ENCODE measurements at regions not wholly inside any gene's neighbourhood (a gene's known extent, or its start where the extent isn't known, plus 50 kb on each side); places are given as distances from the start of the nearest gene placed in this dataset.

- no peak overlapping the region for H3K27ac ChIP-seq (ENCODE audit: insufficient read depth, low read length, poor library complexity, severe bottlenecking)
- no peak for DNase-seq
- H3K9me3 ChIP-seq (ENCODE audit: control insufficient read depth, low read length) = peaks cover 3% of the 10 kb centered on the region
Measured at GRCh38 chr10:130396044-130396443, 259.9 kb downstream of the GLRX3 start.

GRCh38 chr10:130398090-130398994, 262.2 kb downstream of the GLRX3 start:
- Histone ChIP-seq H3K36me3 (ENCODE audit: control insufficient read depth, insufficient read depth, low read length) (no peaks in the 10 kb centered on the region), H3K27me3 (replicated peaks; ENCODE audit: control insufficient read depth, insufficient read depth, low read length, poor library complexity, severe bottlenecking) (no peaks in the 10 kb centered on the region), H3K9me3 (ENCODE audit: control insufficient read depth, low read length) (peaks cover 3% of the 10 kb centered on the region), H3K4me1 (ENCODE audit: control insufficient read depth, insufficient read depth, low read length, poor library complexity, severe bottlenecking) (no peaks in the 10 kb centered on the region), H3K4me3 (ENCODE audit: insufficient read depth, low read depth, low read length, poor library complexity, severe bottlenecking) (no peak overlapping the region), H3K27ac (ENCODE audit: insufficient read depth, low read length, poor library complexity, severe bottlenecking) (no peak overlapping the region)
- DNase-seq = no peak

More at GRCh38 chr10:130396044-130396443, 259.9 kb downstream of the GLRX3 start:
- H3K4me3 ChIP-seq (ENCODE audit: insufficient read depth, low read depth, low read length, poor library complexity, severe bottlenecking) = no peak overlapping the region
- H3K27me3 ChIP-seq (replicated peaks; ENCODE audit: control insufficient read depth, insufficient read depth, low read length, poor library complexity, severe bottlenecking) = no peaks in the 10 kb centered on the region
- no peaks in the 10 kb centered on the region for H3K4me1 ChIP-seq (ENCODE audit: control insufficient read depth, insufficient read depth, low read length, poor library complexity, severe bottlenecking)
- no peaks in the 10 kb centered on the region for H3K36me3 ChIP-seq (ENCODE audit: control insufficient read depth, insufficient read depth, low read length)

- no peak for DNase-seq
- Histone ChIP-seq H3K4me3 (ENCODE audit: insufficient read depth, low read depth, low read length, poor library complexity, severe bottlenecking) (no peak overlapping the region), H3K27me3 (replicated peaks; ENCODE audit: control insufficient read depth, insufficient read depth, low read length, poor library complexity, severe bottlenecking) (no peaks in the 10 kb centered on the region), H3K27ac (ENCODE audit: insufficient read depth, low read length, poor library complexity, severe bottlenecking) (no peak overlapping the region), H3K9me3 (ENCODE audit: control insufficient read depth, low read length) (peaks cover 3% of the 10 kb centered on the region), H3K36me3 (ENCODE audit: control insufficient read depth, insufficient read depth, low read length) (no peaks in the 10 kb centered on the region), H3K4me1 (ENCODE audit: control insufficient read depth, insufficient read depth, low read length, poor library complexity, severe bottlenecking) (no peaks in the 10 kb centered on the region)
Measured at GRCh38 chr10:130399425-130399950, 263.3 kb downstream of the GLRX3 start.

GRCh38 chr10:130400890-130401289, 264.7 kb downstream of the GLRX3 start:
- H3K27ac ChIP-seq (ENCODE audit: insufficient read depth, low read length, poor library complexity, severe bottlenecking) = no peak overlapping the region

GRCh38 chr10:130401860-130402765, 265.9 kb downstream of the GLRX3 start:
- no peak overlapping the region for H3K4me3 ChIP-seq (ENCODE audit: insufficient read depth, low read depth, low read length, poor library complexity, severe bottlenecking)
- H3K9me3 ChIP-seq (ENCODE audit: control insufficient read depth, low read length) = no peaks in the 10 kb centered on the region
- no peaks in the 10 kb centered on the region for H3K36me3 ChIP-seq (ENCODE audit: control insufficient read depth, insufficient read depth, low read length)
- H3K27ac ChIP-seq (ENCODE audit: insufficient read depth, low read length, poor library complexity, severe bottlenecking) = no peak overlapping the region
- DNase-seq = no peak
- H3K4me1 ChIP-seq (ENCODE audit: control insufficient read depth, insufficient read depth, low read length, poor library complexity, severe bottlenecking) = no peaks in the 10 kb centered on the region
- H3K27me3 ChIP-seq (replicated peaks; ENCODE audit: control insufficient read depth, insufficient read depth, low read length, poor library complexity, severe bottlenecking) = no peaks in the 10 kb centered on the region

More at GRCh38 chr10:130400890-130401289, 264.7 kb downstream of the GLRX3 start:
- no peaks in the 10 kb centered on the region for H3K27me3 ChIP-seq (replicated peaks; ENCODE audit: control insufficient read depth, insufficient read depth, low read length, poor library complexity, severe bottlenecking)
- no peaks in the 10 kb centered on the region for H3K4me1 ChIP-seq (ENCODE audit: control insufficient read depth, insufficient read depth, low read length, poor library complexity, severe bottlenecking)
- no peak for DNase-seq
- no peaks in the 10 kb centered on the region for H3K9me3 ChIP-seq (ENCODE audit: control insufficient read depth, low read length)
- H3K4me3 ChIP-seq (ENCODE audit: insufficient read depth, low read depth, low read length, poor library complexity, severe bottlenecking) = no peak overlapping the region
- H3K36me3 ChIP-seq (ENCODE audit: control insufficient read depth, insufficient read depth, low read length) = no peaks in the 10 kb centered on the region

- Histone ChIP-seq H3K9me3 (ENCODE audit: control insufficient read depth, low read length) (no peaks in the 10 kb centered on the region), H3K4me1 (ENCODE audit: control insufficient read depth, insufficient read depth, low read length, poor library complexity, severe bottlenecking) (no peaks in the 10 kb centered on the region), H3K36me3 (ENCODE audit: control insufficient read depth, insufficient read depth, low read length) (no peaks in the 10 kb centered on the region), H3K4me3 (ENCODE audit: insufficient read depth, low read depth, low read length, poor library complexity, severe bottlenecking) (no peak overlapping the region), H3K27me3 (replicated peaks; ENCODE audit: control insufficient read depth, insufficient read depth, low read length, poor library complexity, severe bottlenecking) (no peaks in the 10 kb centered on the region), H3K27ac (ENCODE audit: insufficient read depth, low read length, poor library complexity, severe bottlenecking) (no peak overlapping the region)
- DNase-seq = no peak
Measured at GRCh38 chr10:130403153-130404075, 267.2 kb downstream of the GLRX3 start.

GRCh38 chr10:130404476-130405055, 268.4 kb downstream of the GLRX3 start:
- Histone ChIP-seq H3K4me3 (ENCODE audit: insufficient read depth, low read depth, low read length, poor library complexity, severe bottlenecking) (no peak overlapping the region), H3K4me1 (ENCODE audit: control insufficient read depth, insufficient read depth, low read length, poor library complexity, severe bottlenecking) (no peaks in the 10 kb centered on the region), H3K27ac (ENCODE audit: insufficient read depth, low read length, poor library complexity, severe bottlenecking) (no peak overlapping the region), H3K9me3 (ENCODE audit: control insufficient read depth, low read length) (no peaks in the 10 kb centered on the region), H3K36me3 (ENCODE audit: control insufficient read depth, insufficient read depth, low read length) (no peaks in the 10 kb centered on the region), H3K27me3 (replicated peaks; ENCODE audit: control insufficient read depth, insufficient read depth, low read length, poor library complexity, severe bottlenecking) (no peaks in the 10 kb centered on the region)
- DNase-seq = no peak

- H3K36me3 ChIP-seq (ENCODE audit: control insufficient read depth, insufficient read depth, low read length) = no peaks in the 10 kb centered on the region
- H3K27ac ChIP-seq (ENCODE audit: insufficient read depth, low read length, poor library complexity, severe bottlenecking) = no peak overlapping the region
- H3K27me3 ChIP-seq (replicated peaks; ENCODE audit: control insufficient read depth, insufficient read depth, low read length, poor library complexity, severe bottlenecking) = no peaks in the 10 kb centered on the region
- H3K9me3 ChIP-seq (ENCODE audit: control insufficient read depth, low read length) = no peaks in the 10 kb centered on the region
- no peak overlapping the region for H3K4me3 ChIP-seq (ENCODE audit: insufficient read depth, low read depth, low read length, poor library complexity, severe bottlenecking)
- no peaks in the 10 kb centered on the region for H3K4me1 ChIP-seq (ENCODE audit: control insufficient read depth, insufficient read depth, low read length, poor library complexity, severe bottlenecking)
- no peak for DNase-seq
Measured at GRCh38 chr10:130407052-130407451, 270.9 kb downstream of the GLRX3 start.

- H3K4me1 ChIP-seq (ENCODE audit: control insufficient read depth, insufficient read depth, low read length, poor library complexity, severe bottlenecking) = no peaks in the 10 kb centered on the region
- no peaks in the 10 kb centered on the region for H3K36me3 ChIP-seq (ENCODE audit: control insufficient read depth, insufficient read depth, low read length)
- no peaks in the 10 kb centered on the region for H3K9me3 ChIP-seq (ENCODE audit: control insufficient read depth, low read length)
- no peak for DNase-seq
- no peaks in the 10 kb centered on the region for H3K27me3 ChIP-seq (replicated peaks; ENCODE audit: control insufficient read depth, insufficient read depth, low read length, poor library complexity, severe bottlenecking)
- H3K27ac ChIP-seq (ENCODE audit: insufficient read depth, low read length, poor library complexity, severe bottlenecking) = no peak overlapping the region
- no peak overlapping the region for H3K4me3 ChIP-seq (ENCODE audit: insufficient read depth, low read depth, low read length, poor library complexity, severe bottlenecking)
Measured at GRCh38 chr10:130409331-130409730, 273.1 kb downstream of the GLRX3 start.

Measured in effector memory CD4-positive, alpha-beta T cell (primary cell).